ENCODE measurements at regions not wholly inside any gene's neighbourhood (a gene's known extent, or its start where the extent isn't known, plus 50 kb on each side); places are given as distances from the start of the nearest gene placed in this dataset.

DNA sequence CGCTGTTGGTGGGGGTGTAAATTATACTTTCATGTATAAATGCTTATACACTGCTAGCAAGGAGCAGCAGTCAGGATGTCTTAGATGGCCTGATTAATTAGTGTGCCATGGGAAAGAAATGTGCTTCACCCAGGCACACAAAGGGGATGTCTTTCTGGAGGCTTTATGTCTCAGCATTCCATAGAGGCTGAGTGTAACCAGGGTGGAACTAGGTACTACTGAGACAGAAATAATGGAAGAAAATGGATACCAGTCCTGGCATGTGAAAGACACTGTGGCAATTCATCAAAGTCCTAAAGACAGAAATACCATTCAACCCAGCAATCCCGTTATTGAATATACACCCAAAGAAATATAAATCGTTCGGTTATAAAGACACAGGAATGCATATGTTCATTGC is 52.5 kb downstream of the PF4 start:
- DNase-seq (ENCODE audit: low read depth) = no peak

DNA sequence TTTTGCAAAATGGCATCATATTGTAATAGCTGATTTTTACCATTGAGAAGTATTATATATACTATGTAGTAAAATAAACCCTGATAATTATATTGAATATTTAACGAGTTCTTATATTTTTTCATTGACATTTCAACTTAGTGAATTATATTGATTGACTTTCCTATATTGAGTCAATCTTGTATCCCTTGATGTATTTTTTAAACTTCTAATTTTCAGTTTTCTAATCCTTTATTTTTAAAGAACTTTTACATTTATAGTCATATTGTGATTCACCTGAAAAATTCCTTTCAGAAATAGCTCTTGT is 54.4 kb downstream of the CXCL1 start:
- DNase-seq (ENCODE audit: low read depth) = no peak

DNA sequence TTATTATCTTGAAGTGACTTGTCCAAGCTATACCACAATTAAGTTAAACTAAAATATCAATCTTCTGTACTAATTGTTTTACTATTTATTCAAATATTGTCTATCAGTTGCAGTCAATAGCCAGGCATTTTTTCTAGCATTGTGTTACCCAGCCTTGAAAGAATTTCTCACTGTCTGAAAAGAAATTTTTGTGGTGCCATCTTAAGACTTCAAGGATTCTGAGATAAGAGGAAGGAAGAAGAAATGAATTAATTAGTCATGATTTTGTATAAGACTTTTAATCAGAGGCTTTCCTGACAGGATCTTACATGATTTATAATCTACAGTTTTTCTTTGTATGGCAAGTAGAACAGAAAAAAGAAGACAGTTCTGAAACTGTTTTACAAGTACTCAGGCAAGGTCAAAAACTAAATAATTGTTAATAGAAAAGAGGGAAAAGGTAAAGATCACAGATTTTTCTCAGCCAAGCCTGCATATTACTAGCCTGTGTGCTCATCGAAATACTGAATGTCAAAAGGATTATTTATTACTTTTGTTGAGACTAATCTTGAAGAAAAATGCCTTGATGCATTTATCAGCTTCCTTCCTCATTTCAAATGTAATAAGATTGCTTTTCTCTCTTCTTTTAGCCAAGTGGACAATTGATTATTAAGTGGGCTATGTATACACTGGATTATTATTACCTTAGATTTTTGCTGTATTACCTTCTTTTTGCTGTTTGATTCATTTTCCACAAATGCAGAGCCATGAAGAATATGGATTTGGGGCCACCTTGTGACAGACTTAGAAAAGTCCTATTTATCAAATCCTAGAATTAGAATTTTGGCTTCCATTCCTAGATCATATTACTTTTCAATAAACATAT is 53.8 kb downstream of the CXCL1 start:
- peak; percentile 50 for DNase-seq (ENCODE audit: low read depth)

DNA sequence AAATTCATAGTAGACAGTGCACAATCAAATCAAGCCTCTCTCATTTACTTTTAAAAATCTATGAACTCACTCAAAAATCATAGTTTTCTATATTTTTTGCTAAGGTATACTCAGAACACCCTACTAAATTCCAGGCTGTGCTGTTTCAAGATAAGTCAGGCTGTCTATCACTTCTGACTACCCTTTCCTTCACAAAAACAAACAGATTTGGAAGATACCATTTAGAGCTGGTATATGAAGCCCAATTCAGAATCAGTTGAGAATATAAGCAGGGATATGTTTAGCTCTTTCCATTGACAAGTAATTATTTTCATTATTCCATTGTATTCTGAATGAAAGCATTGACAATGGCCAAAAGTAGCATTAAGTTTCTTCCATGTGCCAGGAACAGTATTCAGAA is 53.1 kb downstream of the CXCL1 start:
- no peak for DNase-seq (ENCODE audit: low read depth)

Measured in M059J (cell line).